Body of pancreas (tissue), 4 donors: ENCODE measurements at regions not wholly inside any gene's neighbourhood (a gene's known extent, or its start where the extent isn't known, plus 50 kb on each side); places are given as distances from the start of the nearest gene placed in this dataset.

Source experiments
- CTCF ChIP-seq, 7 experiments: fragments of 450-650 bp in 4 of 7; fragments of 200-600 bp in 3 of 7; sonication (generic) in 3 of 7; IDR thresholded peaks; one replicate each; pipeline ENCODE4 v1.5.1; 2016 to 2019; ENCODE audit warnings: antibody characterized with exemption in 7 of 7
- POLR2A ChIP-seq, 3 donors: fragments of 450-650 bp; IDR thresholded peaks; one replicate each; pipeline ENCODE4 v1.6.1; 2016; ENCODE audit warnings: antibody characterized with exemption in 3 of 3, mild to moderate bottlenecking in 2 of 3

GRCh38 chr14:21965042-21965441, 291.4 kb upstream of the OR4E1 start:
- TF ChIP-seq CTCF (IDR thresholded peaks at IDR 0.05) (no peak), POLR2A (IDR thresholded peaks at IDR 0.05) (no peak)
